GM18498 (cell line): ENCODE measurements at regions not wholly inside any gene's neighbourhood (a gene's known extent, or its start where the extent isn't known, plus 50 kb on each side); places are given as distances from the start of the nearest gene placed in this dataset.
A peak's percentile ranks its signal among the peaks of the same experiment; 100 is the strongest.
"Not testable (repeated sequence)": the region's sequence is repeated elsewhere in the genome, so short reads cannot be mapped to it uniquely, and the experiment has no call there.

ENCODE experiments used
- ATAC-seq: cut with Tn5 transposase; IDR thresholded peaks from one replicate; pipeline ENCODE4 v1.9.1; 2021; ENCODE audit warnings: mild to moderate bottlenecking, moderate library complexity; ENCODE audit not compliant: unreplicated experiment

DNA sequence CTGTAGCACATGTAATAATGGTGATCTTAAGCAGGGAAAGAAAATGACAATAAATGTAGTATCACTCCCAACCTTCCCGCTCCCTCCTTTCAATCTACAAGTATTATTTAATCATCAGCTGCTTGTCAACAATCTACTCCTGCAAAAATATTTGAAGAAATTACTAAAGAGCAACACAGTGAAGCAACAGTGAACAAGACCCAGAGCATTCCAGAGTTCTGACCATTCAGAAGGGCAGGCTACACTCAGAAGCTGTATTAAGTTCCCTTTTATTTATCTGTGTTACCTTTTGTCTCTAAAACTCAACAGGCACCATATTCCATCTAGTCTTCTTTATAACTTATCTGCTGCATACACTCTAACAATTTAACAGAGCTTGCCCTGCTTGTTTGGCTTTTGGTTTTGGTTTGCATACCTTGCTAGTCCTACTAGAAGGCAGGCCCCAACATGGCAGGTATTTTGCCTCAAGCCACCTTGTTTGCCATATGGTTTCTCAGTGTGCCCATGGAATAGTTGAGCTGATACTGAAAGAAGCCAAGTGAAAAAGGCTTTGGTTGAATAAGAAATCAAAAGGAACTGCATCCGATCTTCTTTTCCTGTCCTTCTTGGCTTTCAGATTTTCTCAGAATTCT lies 253.9 kb downstream of the CEMIP2 start:
- ATAC-seq = no peak

DNA sequence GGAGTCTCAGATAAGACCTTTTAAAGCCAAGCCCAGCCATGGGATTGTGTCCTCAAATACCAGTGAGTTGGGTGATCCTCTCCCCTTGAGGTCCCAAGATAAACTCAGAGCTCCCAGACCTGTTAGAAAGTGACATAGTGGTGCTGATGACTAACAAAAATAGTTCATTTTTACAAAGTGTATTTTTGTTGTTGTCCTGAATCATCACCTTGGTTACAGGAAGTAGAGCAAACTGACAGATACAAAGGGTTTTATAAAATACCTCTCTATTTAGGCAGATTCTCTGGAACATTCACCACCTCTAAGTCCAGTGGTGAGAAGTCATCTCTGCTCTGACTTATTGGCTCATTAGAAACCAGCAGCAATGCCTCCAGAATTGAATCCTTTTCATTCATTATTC lies 259.3 kb downstream of the CEMIP2 start:
- no peak for ATAC-seq

DNA sequence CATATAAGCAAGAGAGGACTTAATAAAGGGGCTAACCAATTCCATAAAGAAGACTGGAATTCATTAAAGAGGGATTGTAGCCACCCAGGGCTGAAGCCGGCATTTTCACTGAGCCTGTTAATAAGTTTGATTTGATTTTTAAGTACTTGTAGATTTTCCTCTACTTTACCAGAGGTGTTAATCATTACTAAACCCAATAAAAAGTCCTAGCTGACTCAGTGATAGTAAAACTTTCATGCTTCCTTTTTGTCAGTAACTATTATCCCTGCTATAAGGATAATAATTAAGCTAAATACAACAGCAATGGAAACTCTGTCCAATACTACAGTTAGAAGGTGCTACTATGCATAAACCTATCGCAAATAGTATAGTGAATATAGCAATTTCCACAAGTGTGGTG lies 260.2 kb downstream of the CEMIP2 start:
- ATAC-seq = not testable (repeated sequence)

DNA sequence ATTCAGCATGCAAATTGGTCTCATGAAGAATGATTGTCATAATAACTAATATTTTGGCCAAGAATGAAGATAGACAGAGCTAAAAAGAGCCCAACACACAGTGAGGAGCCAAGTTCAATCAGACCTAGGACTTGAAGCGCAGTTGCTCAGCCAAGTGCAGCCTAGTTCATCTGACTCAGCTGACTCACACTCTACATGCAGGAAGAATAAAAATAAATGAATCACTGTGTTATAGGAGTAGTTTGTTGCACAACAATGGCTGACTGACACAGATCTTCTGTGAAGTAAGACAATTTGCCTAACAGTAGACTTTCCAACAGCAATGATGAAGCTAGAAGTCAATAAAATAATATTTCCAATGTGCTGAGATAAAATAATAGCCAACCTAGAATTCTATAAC lies 261.5 kb downstream of the CEMIP2 start:
- no peak for ATAC-seq

DNA sequence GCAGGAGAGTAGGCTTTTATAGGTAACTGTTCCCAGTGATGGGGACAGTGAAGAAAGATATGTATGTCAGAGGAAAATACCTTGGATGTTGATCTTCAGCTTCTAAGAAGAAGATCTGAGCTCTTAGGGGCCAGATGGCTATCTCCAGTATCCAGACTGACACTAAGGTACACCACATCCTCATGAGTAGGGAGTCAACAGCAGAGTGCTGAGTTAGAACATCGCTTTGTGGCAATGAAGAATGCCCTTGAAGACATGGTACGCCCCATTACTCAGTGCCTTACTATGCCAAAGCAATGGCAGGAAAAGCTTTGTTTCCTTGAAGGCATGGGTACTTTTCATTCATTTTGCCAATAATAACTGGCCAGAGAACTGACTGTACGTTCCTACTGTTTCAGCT lies 263.7 kb downstream of the CEMIP2 start:
- no peak for ATAC-seq

DNA sequence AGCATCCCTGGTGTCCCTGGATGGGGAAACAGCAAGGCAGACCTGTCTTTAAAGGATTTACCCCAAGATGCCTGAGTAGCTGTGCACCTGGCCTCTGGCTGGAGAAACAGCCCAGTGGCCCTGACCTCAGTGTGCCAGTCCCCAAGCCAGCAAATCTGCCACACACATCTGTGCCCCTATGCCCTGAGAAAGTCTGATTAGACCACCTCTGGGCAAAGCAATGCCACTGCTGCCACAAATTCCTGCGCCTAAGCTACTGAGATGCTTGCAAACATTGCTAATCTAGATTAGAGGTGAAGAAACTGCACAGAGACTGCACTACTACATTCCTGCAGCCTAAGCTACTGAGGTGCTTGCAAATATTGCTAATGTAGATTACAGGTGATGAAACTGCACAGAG lies 269.6 kb downstream of the CEMIP2 start:
- no peak for ATAC-seq

GRCh38 chr9:71490810-71491209 lies 277.5 kb downstream of the CEMIP2 start:
- ATAC-seq = peak; percentile 56

- ATAC-seq = no peak
Observed at GRCh38 chr9:71487061-71487460, 281.3 kb downstream of the CEMIP2 start.

GRCh38 chr9:71485326-71485725 lies 283.0 kb downstream of the CEMIP2 start:
- ATAC-seq = no peak

DNA sequence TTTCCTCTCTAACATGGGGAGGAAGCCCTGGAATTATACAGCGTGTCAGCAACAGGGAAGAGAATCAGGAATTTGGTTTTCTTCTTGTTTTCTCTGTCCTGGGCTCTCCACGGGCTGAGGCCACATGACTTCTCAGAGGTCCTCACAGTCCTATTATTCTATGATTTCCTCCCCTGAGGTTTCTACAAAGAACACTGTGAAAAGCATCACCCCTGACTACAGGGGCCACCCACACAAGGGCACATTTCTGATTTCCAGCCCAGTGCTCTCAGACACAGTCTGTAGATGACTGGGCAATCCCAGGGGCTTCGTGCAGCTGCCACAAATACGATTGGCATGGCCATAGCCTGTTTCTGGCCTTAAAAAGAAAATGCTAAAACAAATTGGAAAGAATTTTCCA lies 284.9 kb downstream of the CEMIP2 start:
- no peak for ATAC-seq

DNA sequence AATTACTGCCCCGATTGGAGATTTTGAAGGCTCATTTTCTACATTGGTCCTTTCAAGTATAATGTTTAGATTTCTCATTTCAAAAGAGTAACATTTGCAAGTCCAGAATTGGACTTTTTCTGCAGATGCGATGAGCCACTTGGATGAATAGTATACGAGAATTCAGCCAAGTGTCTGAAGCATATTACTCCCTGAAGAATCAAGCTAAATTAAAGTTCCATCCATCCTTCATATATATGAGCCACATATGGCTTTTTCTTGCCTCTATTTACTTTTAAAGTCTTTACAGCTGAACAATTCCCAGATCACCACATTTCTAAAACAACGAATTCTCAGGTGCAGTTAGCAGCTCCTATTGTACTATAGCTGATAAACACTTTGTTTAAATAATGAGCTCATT lies 288.7 kb downstream of the CEMIP2 start:
- ATAC-seq = no peak

DNA sequence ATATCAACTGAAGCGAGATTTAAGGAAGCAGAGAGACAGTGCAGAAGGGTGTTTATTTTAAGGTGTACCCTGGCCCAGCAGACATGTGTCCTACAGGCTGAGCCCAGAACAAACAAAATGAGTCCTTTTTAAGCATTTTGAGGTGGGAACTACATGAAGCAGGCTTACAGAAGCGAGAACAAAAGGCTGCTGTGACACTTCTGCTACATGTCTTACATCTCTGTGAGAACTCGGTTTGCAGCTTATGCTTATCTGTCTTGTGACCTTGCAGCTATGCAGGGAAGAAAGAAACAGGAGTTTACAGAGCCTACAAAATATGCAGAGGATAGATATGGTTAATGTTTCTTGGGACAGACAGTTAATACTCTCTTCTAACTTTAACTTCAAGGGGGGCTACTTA lies 295.9 kb downstream of the CEMIP2 start:
- ATAC-seq = no peak

- no peak for ATAC-seq
Observed at GRCh38 chr9:71465392-71465791, 302.9 kb downstream of the CEMIP2 start.

DNA sequence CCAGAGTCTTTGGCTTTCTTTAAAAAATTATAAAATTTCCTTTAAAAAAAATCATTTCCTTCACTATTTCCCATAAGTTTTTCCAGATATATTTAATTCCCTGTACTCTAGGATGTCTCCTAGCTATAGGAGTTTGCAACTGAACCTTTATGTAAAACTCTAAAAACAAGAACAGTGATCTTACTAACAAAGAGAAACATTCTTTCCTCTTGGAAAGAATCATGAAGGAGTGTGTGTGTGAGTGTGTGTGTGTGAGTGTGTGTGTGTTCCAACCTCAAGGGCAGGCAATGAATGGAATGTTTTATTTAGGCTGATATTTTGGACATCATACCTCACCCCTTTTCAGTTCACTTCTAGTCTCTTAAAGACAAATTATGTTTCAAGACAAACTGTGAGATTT lies 309.2 kb downstream of the CEMIP2 start:
- ATAC-seq = no peak

GRCh38 chr9:71446473-71447411 lies 321.6 kb downstream of the CEMIP2 start:
- ATAC-seq = peak; percentile 88

DNA sequence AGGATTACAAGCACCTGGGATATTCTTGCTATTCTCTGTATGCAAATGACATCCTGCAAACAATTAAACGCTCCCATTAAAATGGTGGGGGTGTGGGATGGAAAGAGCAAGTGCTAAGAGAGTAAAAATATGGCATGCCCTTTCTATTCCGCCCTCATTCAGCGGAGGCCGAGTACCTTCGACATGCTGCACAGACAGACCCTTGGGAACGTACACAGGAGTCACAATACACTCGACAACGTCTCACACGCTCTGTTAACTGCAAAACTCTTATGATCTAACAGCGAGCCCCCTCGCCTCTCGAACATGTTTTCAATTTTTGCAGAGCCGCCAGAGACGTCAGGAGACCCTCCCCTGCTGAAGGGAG lies 322.2 kb downstream of the CEMIP2 start:
- ATAC-seq = no peak

DNA sequence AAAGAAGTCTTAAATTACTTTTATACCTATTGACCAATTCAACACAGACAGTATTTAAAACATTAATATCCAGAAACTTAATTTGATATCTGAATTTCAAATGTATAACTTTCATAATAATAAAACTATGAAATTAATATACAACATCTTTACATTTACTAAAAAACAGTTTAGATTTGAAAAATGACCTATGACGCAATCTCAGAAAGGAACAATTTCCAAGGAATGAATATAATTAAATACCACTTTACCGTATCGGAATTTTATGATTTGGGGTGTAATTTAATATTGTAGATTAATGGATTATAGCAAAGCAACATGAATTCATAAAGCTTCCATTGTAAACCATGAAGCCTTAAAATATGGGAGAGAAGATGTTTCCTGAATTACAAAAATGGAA lies 321.5 kb upstream of the TRPM3 start:
- ATAC-seq = no peak

DNA sequence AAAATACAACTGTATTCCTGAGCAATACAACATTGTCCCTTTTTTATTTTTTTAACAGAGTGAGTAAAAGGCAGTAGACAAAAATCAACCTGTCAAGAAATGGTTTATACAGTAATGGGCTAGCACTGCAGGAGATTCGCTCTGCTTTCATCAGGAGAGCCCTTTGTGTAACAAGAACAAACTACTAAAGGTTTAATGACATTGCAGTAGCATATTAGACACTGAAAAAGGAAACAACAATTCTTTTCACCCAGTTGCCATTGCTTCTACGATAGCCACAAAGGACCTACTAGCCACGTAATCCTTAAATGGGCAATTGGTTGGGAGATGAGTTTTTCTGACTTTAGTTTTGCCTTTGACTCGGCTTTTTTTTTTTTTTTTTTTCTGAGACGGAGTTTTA lies 319.8 kb upstream of the TRPM3 start:
- no peak for ATAC-seq

- ATAC-seq = no peak
Observed at GRCh38 chr9:71431931-71432330, 310.5 kb upstream of the TRPM3 start.

GRCh38 chr9:71407341-71407740 lies 285.9 kb upstream of the TRPM3 start:
- ATAC-seq = not testable (repeated sequence)

- ATAC-seq = no peak
Observed at GRCh38 chr9:71403106-71403505, 281.7 kb upstream of the TRPM3 start.

- ATAC-seq = no peak
Observed at GRCh38 chr9:71393005-71393404, 271.6 kb upstream of the TRPM3 start.
